ENCODE measurements at regions not wholly inside any gene's neighbourhood (a gene's known extent, or its start where the extent isn't known, plus 50 kb on each side); places are given as distances from the start of the nearest gene placed in this dataset.
"Not testable (repeated sequence)": the region's sequence is repeated elsewhere in the genome, so short reads cannot be mapped to it uniquely, and the experiment has no call there.

- DNase-seq (ENCODE audit: low spot score), result no peak
These were observed 172.8 kb upstream of the SPRED2 start for GRCh38 chr2:65605058-65605742.

DNA sequence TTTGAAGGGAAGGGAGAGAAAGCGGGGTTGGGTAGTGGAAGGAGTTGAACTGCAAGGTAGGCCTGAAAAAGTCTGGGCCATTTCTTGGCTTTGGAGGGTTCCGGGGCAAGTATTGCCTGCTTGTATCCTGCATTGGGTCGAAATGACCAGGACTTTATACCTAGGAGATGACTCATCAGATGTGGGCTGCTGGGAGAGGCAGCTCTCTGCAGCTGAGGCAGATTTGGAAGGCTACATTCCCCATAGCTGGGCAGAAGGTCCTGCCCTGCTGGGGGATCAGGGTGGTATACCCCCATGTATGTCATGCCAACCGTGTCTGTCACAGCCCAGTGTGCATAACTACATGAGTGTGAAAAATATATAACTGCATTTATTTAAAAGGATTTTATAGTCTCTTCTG is 171.8 kb upstream of the SPRED2 start:
- no peak for DNase-seq (ENCODE audit: low spot score)

DNA sequence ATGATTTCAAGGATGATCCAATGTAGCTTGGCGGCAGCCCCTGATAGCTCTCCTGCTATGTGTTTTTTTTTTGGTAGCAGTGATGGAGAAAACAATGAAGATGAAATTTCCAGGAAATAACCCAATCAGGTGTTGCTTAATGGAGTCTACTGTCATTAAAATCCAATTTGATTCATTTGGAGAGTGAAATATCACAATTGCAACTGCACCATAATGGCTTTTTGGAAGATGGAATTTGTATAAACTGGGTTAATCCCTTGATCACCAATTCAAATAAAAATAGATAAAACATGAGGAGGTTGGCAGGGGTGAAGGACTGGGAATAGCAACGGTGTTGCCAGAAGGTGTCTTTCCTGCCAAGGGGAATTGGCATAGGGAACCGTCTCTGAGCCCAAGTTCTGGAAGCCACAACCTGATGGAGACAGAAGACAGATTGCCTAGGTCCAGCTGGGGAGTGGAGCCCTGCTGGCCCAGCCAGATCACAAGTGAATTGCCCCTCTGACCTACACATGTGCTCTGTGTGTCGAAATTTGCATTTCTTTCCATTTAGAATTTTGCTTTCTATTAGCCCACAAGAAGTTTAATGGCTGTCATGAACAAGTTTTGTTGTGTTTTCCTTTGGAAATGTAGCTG is 170.3 kb upstream of the SPRED2 start:
- DNase-seq (ENCODE audit: low spot score), result no peak

GRCh38 chr2:65600871-65601270 is 168.5 kb upstream of the SPRED2 start:
- not testable (repeated sequence) for DNase-seq (ENCODE audit: low spot score)

DNA sequence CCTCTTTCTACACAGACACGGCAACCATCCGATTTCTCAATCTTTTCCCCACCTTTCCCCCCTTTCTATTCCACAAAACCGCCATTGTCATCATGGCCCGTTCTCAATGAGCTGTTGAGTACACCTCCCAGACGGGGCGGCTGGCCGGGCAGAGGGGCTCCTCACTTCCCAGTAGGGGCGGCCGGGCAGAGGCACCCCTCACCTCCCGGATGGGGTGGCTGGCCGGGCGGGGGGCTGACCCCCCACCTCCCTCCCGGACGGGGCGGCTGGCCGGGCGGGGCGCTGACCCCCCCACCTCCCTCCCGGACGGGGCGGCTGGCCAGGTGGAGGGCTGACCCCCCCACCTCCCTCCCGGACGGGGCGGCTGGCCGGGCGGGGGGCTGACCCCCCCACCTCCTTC is 168.0 kb upstream of the SPRED2 start:
- not testable (repeated sequence) for DNase-seq (ENCODE audit: low spot score)

- DNase-seq (ENCODE audit: low spot score), result no peak
These were observed 167.3 kb upstream of the SPRED2 start for GRCh38 chr2:65599693-65600092.

DNA sequence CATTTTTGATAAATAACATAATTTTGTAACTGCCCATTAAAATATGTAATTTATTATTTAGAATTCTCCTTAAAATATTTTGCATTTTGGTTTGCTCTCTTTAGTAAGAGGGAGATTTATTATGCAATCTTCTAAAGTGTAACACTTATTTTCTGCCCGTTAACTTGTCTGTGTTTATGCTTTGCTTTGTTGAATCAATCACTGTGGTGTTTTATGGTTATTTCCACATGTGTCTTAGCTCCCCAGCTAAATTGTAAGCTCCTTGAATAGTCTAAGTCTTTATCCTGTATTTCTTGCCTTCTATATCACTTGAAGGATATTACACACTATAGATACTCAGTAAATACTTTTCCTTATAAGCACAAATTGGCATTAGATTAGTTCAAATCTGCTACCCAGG is 166.6 kb upstream of the SPRED2 start:
- no peak for DNase-seq (ENCODE audit: low spot score)

- DNase-seq (ENCODE audit: low spot score), result no peak
These were observed 165.9 kb upstream of the SPRED2 start for GRCh38 chr2:65598264-65598663.

GRCh38 chr2:65595630-65596029 is 163.2 kb upstream of the SPRED2 start:
- DNase-seq (ENCODE audit: low spot score), result no peak

GRCh38 chr2:65594150-65594549 is 161.8 kb upstream of the SPRED2 start:
- DNase-seq (ENCODE audit: low spot score), result no peak

DNA sequence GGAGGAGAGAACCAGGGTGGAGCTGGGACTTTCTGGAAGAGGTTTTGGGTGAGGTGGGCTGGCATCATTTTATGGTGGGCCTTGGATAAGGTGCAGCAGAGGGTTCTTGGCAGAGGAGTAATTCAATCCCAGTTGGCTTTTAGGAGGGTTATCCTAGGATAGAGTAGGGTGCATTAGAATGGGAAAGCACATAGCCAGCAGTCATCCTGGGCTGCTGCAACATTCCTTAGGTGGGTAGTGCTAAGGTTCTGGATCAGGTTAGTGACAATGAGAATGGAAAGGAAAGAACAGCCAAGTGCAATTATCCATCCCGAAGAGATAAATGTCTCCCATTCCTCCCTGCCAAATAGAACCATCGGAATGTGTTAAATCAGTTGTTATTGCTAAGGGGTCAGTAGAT is 157.3 kb upstream of the SPRED2 start:
- no peak for DNase-seq (ENCODE audit: low spot score)

DNA sequence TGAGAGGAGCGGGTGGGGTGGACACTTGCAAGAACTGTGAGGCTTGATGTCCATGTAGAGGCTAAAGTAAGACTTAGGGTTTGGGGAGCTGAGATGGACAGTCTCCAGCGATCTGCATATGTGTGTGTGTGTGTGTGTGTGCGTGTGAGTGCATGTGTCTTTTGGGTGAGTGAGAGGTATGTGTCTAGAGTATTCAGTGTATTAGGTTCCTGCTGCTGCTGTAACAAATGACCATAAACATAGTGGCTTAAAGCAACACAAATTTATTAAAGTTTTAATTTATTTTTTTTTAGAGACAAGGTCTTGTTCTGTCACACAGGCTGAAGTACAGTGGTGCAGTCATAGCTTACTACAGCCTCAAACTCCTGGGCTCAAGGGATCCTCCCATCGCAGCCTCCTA is 155.4 kb upstream of the SPRED2 start:
- DNase-seq (ENCODE audit: low spot score), result no peak

DNA sequence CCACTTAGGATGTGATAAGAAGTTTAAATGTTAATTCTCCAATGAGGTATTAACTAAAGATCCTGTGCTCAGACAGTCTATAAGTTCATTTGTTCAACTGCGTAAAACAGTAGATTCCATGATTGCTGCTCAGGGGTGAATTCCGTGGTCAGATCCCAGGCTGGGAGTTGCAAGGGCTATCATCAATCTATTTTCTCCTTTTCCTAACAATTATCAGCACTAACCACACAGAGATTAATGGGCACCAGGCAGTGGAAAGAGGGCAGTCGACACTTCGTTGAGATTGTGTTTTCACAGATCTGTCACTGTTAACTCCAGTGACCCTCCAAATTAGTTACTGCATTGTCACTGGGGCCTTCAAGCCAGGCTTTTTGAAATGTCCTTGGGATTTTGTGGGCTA is 154.1 kb upstream of the SPRED2 start:
- DNase-seq (ENCODE audit: low spot score), result no peak

GRCh38 chr2:65583061-65583460 is 150.7 kb upstream of the SPRED2 start:
- no peak for DNase-seq (ENCODE audit: low spot score)

- no peak for DNase-seq (ENCODE audit: low spot score)
These were observed 150.0 kb upstream of the SPRED2 start for GRCh38 chr2:65582364-65582763.

DNA sequence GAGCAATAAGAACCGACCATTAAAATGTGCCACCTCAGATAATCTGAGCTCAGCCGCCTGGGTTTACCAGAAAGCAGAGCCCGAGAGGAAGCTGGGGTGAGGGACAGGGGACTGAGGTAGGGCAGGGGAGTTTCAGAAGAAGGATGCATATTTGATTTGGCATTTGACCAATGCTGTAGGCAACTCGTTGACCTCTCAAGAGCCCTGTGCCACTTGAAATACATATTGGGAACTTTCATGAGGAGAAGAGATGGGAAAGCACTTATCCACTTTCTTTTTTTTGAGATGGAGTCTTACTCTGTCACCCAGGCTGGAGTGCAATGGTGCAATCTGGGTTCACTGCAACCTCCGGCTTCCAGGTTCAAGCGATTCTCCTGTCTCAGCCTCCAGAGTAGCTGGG is 148.4 kb upstream of the SPRED2 start:
- no peak for DNase-seq (ENCODE audit: low spot score)

GRCh38 chr2:65579506-65580235 is 147.3 kb upstream of the SPRED2 start:
- DNase-seq (ENCODE audit: low spot score), result no peak

DNA sequence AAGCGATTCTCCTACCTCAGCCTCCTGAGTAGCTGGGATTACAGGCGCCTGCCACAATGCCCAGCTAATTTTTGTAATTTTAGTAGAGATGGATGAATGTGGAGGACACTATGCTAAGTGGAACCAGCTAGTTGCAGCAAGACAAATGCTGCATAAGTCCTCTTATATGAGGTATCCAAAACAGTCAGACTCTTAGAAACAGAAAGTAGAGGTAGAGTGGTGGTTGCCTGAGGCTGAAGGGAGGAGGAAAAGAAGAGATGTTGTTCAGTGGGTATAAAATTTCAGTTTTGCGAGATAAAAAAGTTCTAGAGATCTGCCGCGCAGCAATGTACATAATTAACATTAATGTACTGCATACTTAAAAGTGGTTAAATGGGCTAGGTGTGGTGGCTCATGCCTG is 145.3 kb upstream of the SPRED2 start:
- no peak for DNase-seq (ENCODE audit: low spot score)

- peak; percentile 26 for DNase-seq (ENCODE audit: low spot score)
These were observed 144.6 kb upstream of the SPRED2 start for GRCh38 chr2:65576861-65577601.

DNA sequence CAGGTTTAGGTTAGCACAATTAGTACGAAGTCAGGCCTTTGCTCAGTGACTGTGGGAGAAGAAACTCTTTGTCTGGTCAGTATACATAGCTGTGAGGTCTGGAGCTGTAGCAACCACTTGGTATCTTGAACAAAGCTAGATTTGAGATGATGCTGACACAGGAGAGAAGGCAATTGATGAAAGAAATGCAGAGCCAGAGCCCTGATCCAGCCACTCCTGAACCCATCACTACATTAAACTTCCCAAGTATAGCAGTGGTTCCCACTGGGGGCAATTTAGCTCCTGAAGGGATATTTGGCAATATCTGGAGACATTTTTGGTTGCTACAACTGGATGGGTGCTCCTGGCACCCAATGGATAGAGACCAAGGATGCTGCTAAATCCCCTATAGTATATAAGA is 143.9 kb upstream of the SPRED2 start:
- DNase-seq (ENCODE audit: low spot score), result no peak

DNA sequence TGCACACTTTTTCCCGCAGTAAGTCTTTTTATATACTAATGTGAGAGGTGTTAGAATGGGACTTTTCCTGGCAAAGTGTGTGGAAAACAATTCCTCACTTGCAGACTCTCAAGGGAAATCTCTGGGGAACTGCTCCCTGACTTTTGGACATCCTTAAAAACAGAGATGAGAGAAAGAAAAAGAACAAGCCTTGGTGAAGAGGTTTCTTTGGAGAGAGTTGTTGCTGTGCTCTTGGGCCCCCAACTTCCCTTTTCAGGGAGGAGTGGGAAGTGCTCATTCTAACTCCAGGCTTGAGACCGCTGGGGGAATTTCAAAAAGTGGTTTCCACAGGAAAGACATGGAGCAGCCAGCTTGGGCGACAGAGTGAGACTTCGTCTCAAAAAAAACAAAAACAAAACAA is 142.6 kb upstream of the SPRED2 start:
- no peak for DNase-seq (ENCODE audit: low spot score)

DNA sequence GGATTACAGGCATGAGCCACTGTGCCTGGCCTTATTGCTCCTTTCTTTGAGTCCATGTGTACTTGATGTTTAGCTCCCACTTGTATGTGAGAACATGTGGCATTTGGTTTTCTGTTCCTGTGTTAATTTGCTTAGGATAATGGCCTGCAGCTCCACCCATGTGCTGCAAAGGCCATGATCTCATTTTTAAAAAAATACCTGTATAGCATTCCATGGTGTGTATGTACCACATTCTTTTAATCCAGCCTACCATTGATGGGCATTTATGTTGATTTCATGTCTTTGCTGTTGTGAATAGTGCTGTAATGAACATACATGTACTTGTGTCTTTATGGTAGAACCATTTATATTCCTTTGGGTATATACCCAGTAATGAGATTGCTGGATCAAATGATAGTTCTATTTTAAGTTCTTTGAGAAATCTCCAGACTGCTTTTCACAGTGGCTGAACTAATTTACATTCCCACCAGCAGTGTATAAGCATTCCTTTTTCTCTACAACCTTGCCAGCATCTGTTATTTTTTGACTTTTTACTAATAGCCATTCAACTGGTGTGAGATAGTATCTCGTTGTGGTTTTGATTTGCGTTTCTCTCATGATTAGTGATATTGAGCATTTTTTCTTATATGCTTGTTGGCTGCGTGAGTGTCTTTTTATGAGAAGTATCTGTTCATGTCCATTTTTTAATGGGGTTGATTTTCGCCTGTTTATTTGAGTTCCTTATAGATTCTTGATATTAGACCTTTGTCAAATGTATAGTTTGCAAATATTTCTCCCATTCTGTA is 136.4 kb upstream of the SPRED2 start:
- not testable (repeated sequence) for DNase-seq (ENCODE audit: low spot score)

All from HuH-7 (cell line).